Hepatocyte (in vitro differentiated cells): ENCODE measurements at regions not wholly inside any gene's neighbourhood (a gene's known extent, or its start where the extent isn't known, plus 50 kb on each side); places are given as distances from the start of the nearest gene placed in this dataset.

Experiments used
- DNase-seq: peaks from one replicate; pipeline ENCODE4 v3.0.0-alpha.2; 2016; ENCODE audit warnings: low spot score
- H2AFZ ChIP-seq: fragments of 200-600 bp; sonication (generic); 2 replicates; pipeline ENCODE4 v1.6.0; 2016; ENCODE audit warnings: antibody characterized with exemption, mild to moderate bottlenecking
- H3K27ac ChIP-seq: fragments of 200-600 bp; sonication (generic); 2 replicates; pipeline ENCODE4 v1.5.1; 2016; ENCODE audit warnings: mild to moderate bottlenecking
- H3K27me3 ChIP-seq: fragments of 200-600 bp; sonication (generic); 2 replicates; pipeline ENCODE4 v1.6.1; 2016
- H3K36me3 ChIP-seq: fragments of 200-600 bp; sonication (generic); replicated peaks from 2 replicates; pipeline ENCODE4 v1.5.1; 2016; ENCODE audit warnings: low read depth; ENCODE audit not compliant: insufficient read depth
- H3K4me1 ChIP-seq: fragments of 200-600 bp; sonication (generic); 2 replicates; pipeline ENCODE4 v1.5.1; 2016; ENCODE audit warnings: mild to moderate bottlenecking, moderate library complexity; ENCODE audit not compliant: insufficient read depth
- H3K4me2 ChIP-seq: fragments of 200-600 bp; sonication (generic); 2 replicates; pipeline ENCODE4 v1.6.0; 2016
- H3K4me3 ChIP-seq: fragments of 200-600 bp; sonication (generic); 2 replicates; pipeline ENCODE4 v1.5.1; 2016; ENCODE audit warnings: mild to moderate bottlenecking
- H3K79me2 ChIP-seq: fragments of 200-600 bp; sonication (generic); 2 replicates; pipeline ENCODE4 v1.6.0; 2017; ENCODE audit warnings: mild to moderate bottlenecking
- H3K9me2 ChIP-seq: fragments of 200-600 bp; sonication (generic); replicated peaks from 2 replicates; pipeline ENCODE4 v1.6.0; 2017; ENCODE audit warnings: mild to moderate bottlenecking; ENCODE audit not compliant: insufficient read depth
- H3K9me3 ChIP-seq: fragments of 200-600 bp; sonication (generic); 2 replicates; pipeline ENCODE4 v1.5.1; 2016; ENCODE audit warnings: low read depth, mild to moderate bottlenecking
- H4K20me1 ChIP-seq: fragments of 200-600 bp; sonication (generic); 2 replicates; pipeline ENCODE4 v1.6.0; 2016; ENCODE audit warnings: mild to moderate bottlenecking; ENCODE audit not compliant: insufficient read depth, poor library complexity, severe bottlenecking
- CTCF ChIP-seq: fragments of 200-600 bp; sonication (generic); IDR thresholded peaks from 2 replicates; pipeline ENCODE4 v1.5.1; 2016; ENCODE audit warnings: antibody characterized with exemption, mild to moderate bottlenecking; ENCODE audit not compliant: poor library complexity
- EZH2 ChIP-seq: fragments of 200-600 bp; sonication (generic); IDR thresholded peaks from 2 replicates; pipeline ENCODE4 v1.6.1; 2016; ENCODE audit warnings: antibody characterized with exemption, mild to moderate bottlenecking, borderline replicate concordance
- EZH2phosphoT487 ChIP-seq: fragments of 200-600 bp; sonication (generic); IDR thresholded peaks from one replicate; pipeline ENCODE4 v1.6.1; 2018; ENCODE audit warnings: antibody characterized with exemption, mild to moderate bottlenecking, low read depth, moderate library complexity; ENCODE audit not compliant: unreplicated experiment, severe bottlenecking
- WGBS: methylation state at CpG from one replicate; pipeline ENCODE4 v1.1.6; 2016; ENCODE audit warnings: low lambda C conversion rate; ENCODE audit errors: missing lambda C conversion rate; 5-methylcytosine and 5-hydroxymethylcytosine counted together

- no peaks in the 10 kb centered on the region for H3K9me3 ChIP-seq
- no peaks in the 10 kb centered on the region for H3K27me3 ChIP-seq
- no peak overlapping the region for H3K4me3 ChIP-seq
- no peaks in the 10 kb centered on the region for H3K4me1 ChIP-seq
- no peaks in the 10 kb centered on the region for H3K79me2 ChIP-seq
- no peaks in the 10 kb centered on the region for H4K20me1 ChIP-seq
- H3K36me3 ChIP-seq, result no peaks in the 10 kb centered on the region
- H3K4me2 ChIP-seq, result no peak overlapping the region
- no peak overlapping the region for H3K27ac ChIP-seq
- no peak for DNase-seq
- WGBS, result 73% methylated on average over 5 of the region's 5 CpGs
- H2AFZ ChIP-seq, result no peak overlapping the region
- no peaks in the 10 kb centered on the region for H3K9me2 ChIP-seq
- TF ChIP-seq EZH2phosphoT487 (no peak), CTCF (no peak), EZH2 (no peak)
Observed at GRCh38 chrX:7654316-7654715, 188.7 kb upstream of the VCX start.

- 27% methylated on average over 3 of the region's 3 CpGs for WGBS
- Histone ChIP-seq H2AFZ (no peak overlapping the region), H3K79me2 (no peaks in the 10 kb centered on the region), H3K9me2 (no peaks in the 10 kb centered on the region), H3K27me3 (no peaks in the 10 kb centered on the region), H3K36me3 (no peaks in the 10 kb centered on the region), H3K9me3 (no peaks in the 10 kb centered on the region), H3K4me1 (no peaks in the 10 kb centered on the region), H3K27ac (no peak overlapping the region), H4K20me1 (no peaks in the 10 kb centered on the region), H3K4me3 (no peak overlapping the region), H3K4me2 (no peak overlapping the region)
- DNase-seq, result no peak
- TF ChIP-seq EZH2, result no peak
- no peak for TF ChIP-seq EZH2phosphoT487
- TF ChIP-seq CTCF, result no peak
Observed at GRCh38 chrX:7647831-7648230, 195.1 kb upstream of the VCX start.

GRCh38 chrX:7641141-7641540 is 201.8 kb upstream of the VCX start:
- TF ChIP-seq EZH2, result no peak
- no peak for TF ChIP-seq EZH2phosphoT487
- TF ChIP-seq CTCF, result no peak
- Histone ChIP-seq H3K4me3 (no peak overlapping the region), H3K79me2 (no peaks in the 10 kb centered on the region), H3K27ac (no peak overlapping the region), H2AFZ (no peak overlapping the region), H3K36me3 (no peaks in the 10 kb centered on the region), H4K20me1 (no peaks in the 10 kb centered on the region), H3K9me3 (no peaks in the 10 kb centered on the region), H3K4me2 (no peak overlapping the region), H3K27me3 (no peaks in the 10 kb centered on the region), H3K9me2 (no peaks in the 10 kb centered on the region), H3K4me1 (no peaks in the 10 kb centered on the region)
- 79% methylated on average over 2 of the region's 2 CpGs for WGBS
- no peak for DNase-seq

GRCh38 chrX:7640392-7640791 is 202.6 kb upstream of the VCX start:
- no peak for DNase-seq
- no peaks in the 10 kb centered on the region for H3K9me3 ChIP-seq
- H3K27ac ChIP-seq, result no peak overlapping the region
- H3K27me3 ChIP-seq, result no peaks in the 10 kb centered on the region
- no peaks in the 10 kb centered on the region for H3K9me2 ChIP-seq
- no peak overlapping the region for H3K4me2 ChIP-seq
- WGBS, result 57% methylated on average over 2 of the region's 2 CpGs
- no peak overlapping the region for H2AFZ ChIP-seq
- H3K4me1 ChIP-seq, result no peaks in the 10 kb centered on the region
- H3K36me3 ChIP-seq, result no peaks in the 10 kb centered on the region
- H3K79me2 ChIP-seq, result no peaks in the 10 kb centered on the region
- H3K4me3 ChIP-seq, result no peak overlapping the region
- TF ChIP-seq EZH2phosphoT487 (no peak), CTCF (no peak), EZH2 (no peak)
- no peaks in the 10 kb centered on the region for H4K20me1 ChIP-seq
